CD4-positive, alpha-beta T cell treated with Interleukin-17A for 4 hours (primary cell): ENCODE measurements at regions not wholly inside any gene's neighbourhood (a gene's known extent, or its start where the extent isn't known, plus 50 kb on each side); places are given as distances from the start of the nearest gene placed in this dataset.

Experiments used
- DNase-seq: peaks from one replicate; pipeline ENCODE4 v3.0.0-alpha.2; 2020; ENCODE audit warnings: mixed read lengths

GRCh38 chr16:79493911-79494310 is 106.6 kb downstream of the MAF start:
- DNase-seq: no peak

DNA sequence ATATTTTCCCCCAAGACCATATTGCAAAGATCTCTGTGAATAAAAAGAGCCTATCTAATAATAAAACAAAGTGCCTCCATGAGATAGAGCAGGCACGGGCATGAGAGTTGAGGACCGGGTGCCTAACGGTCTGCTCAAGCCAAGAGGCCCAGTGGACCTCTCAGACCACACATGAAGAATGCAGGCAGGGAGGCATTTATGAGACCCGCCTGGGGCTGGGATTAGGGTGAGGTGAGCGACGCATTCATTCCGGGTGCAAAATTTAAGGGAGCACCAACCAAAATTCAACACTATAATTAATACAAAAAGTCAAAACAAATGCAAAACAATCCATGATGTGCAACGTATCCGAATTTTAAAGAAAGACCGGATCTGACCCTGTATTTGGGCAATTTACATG is 108.5 kb downstream of the MAF start:
- no peak for DNase-seq

GRCh38 chr16:79485020-79485419 is 115.5 kb downstream of the MAF start:
- DNase-seq: no peak

DNA sequence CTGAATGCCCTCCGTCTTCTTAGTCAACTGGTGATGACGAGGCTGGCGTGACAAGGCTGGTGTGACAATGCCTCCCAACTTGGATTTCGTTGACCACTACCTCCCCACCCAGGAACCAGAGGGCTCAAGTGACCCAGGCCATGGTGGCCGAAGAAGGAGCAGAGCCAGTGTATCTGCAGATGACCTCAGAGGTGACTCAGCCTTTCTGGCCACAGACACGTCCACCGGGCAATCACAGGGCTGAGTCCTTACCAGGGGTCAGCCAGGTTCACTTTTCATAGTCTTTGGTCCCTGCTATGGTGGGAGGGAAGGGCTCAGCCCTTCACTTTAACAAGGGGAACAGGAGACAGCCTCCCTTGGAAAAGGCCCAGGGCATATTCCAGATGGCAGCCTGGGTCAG is 116.3 kb downstream of the MAF start:
- DNase-seq: no peak

DNA sequence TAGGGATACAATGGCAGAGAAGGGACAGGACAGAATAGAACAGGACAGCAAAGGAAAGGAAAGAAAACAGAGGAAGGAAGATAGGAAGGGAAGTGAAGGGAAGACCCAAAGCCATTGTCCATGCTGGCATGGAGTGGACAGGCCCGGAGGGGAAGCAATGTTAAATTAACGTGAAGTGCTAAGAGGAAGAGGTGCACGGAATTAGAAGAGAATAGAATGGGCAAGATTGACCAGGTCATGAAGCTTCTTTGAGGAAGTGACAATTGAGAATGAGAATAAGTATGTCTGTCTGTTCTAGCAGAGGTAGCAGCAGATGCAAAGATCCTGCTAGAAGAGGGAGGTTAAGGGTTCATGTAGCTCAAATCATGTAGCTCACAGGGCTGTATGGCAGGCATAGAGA is 117.2 kb downstream of the MAF start:
- DNase-seq: no peak

DNA sequence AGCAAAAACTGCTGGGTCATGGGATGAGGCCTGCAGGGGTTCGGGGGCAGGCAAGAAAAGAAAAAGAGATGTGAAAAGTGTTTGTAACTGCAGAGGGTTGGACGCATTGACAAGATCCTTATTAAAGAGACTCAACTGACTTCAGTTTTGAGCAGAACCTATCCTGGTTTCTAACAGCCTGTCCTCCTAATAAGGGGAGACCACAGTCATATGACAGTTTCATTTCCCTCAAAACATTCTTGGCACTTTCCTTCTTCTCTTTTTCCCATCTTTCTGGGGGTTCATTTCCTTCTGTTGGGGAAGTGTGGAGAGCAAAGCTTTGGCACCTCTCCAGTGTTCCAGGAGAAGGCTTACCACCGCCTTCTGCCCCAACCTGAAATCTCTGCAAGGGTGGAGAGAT is 118.5 kb downstream of the MAF start:
- no peak for DNase-seq

DNA sequence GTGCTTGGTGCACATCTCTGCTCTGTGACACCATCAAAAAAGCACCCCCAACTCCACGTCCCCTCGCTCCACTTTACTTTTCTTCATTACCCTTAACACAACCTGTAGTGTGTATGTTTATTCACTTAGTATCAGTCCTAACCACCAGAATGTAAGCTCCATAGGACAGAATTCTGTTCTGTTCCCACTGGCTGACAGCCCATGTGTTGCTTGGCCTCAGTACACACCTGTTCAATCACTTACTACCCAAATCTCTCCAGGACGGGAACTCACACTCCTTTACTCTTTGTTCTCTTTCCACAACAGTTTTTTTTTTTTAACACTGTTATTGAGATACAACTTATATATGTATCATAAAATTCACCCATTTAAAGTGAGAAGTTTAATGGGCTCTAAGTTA is 119.6 kb downstream of the MAF start:
- no peak for DNase-seq

GRCh38 chr16:79480056-79480455 is 120.5 kb downstream of the MAF start:
- no peak for DNase-seq

- no peak for DNase-seq
Measured at GRCh38 chr16:79476580-79476979, 124.0 kb downstream of the MAF start.

- DNase-seq: no peak
Measured at GRCh38 chr16:79475841-79476240, 124.7 kb downstream of the MAF start.

GRCh38 chr16:79473456-79473855 is 127.1 kb downstream of the MAF start:
- DNase-seq: no peak

DNA sequence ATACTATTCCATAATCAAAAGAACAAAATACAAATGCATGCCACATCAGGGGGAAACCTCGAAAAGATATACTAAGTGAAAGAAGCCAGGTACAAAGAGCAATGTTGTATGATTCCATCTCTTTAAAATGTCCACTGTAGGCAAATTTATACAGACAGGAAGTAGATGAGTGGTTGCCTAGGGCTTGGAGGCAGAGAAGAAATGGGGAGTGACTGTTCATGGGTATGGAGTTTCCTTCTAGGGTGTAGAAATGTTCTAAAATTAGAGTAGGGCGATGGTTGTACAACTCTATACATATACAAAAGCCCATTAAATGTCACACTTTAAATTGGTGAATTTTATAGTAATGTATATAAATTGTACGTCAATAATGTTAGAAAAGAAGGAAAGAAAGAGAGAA is 128.1 kb downstream of the MAF start:
- no peak for DNase-seq

DNA sequence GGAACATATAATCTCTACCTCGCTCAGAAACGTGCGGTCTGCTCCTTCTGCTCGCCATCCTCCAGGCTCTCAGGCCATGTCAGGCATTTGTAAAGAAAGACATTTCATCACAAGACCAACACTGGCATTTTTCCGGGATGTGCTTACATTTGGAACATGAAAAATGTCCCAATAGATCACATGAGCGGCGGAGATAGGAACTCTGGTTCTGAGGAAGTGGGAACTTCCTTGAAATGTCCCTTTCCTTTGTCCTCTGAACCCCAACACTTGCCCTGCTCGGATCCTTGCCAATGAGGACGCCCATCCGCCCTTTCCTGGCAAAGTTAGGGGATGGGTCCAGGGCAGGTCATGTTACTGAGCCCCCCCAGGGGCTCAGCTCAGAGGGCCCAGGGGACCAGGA is 130.5 kb downstream of the MAF start:
- no peak for DNase-seq

DNA sequence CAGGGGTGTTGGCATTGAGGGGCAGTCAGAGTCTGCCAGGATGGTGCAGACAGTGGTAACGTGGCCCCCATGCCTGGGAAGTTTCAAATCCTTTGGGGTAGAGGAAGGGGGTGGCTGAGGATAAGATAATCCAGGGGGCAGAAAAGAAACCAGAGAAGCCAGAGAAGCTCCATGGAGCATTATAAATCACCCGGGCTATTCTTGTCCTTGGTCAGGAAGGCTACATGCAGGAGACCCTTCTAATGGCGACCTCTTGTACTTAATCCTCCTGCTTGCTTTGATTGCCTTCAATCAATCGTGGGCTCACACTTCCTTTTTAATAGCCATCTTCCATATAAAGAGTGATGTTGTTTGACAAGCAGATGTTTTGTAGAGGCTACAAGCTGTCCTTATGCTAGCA is 131.9 kb downstream of the MAF start:
- no peak for DNase-seq

GRCh38 chr16:79468121-79468552 is 132.4 kb downstream of the MAF start:
- no peak for DNase-seq

GRCh38 chr16:79466111-79466510 is 134.4 kb downstream of the MAF start:
- DNase-seq: no peak

GRCh38 chr16:79463841-79464240 is 136.7 kb downstream of the MAF start:
- no peak for DNase-seq

DNA sequence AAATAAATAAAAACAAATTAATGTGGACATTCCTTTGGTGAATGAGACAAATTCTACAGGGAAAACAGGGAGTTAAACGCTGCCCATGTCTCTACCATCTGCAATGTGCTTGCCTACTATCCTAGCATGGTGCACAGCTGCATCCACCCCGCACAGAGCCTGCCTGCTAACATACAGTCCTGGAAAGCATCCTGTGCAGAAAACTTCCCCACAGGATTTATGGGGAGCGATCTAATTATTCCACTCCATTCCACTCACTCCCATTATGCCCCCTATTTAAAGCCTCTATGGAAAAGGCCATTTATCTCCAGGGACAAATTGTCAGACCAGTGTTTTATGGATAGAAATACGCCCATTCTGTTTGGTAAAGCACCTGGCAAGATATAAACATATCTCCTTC is 144.5 kb downstream of the MAF start:
- DNase-seq: no peak

- DNase-seq: no peak
Measured at GRCh38 chr16:79452671-79453070, 147.9 kb downstream of the MAF start.

DNA sequence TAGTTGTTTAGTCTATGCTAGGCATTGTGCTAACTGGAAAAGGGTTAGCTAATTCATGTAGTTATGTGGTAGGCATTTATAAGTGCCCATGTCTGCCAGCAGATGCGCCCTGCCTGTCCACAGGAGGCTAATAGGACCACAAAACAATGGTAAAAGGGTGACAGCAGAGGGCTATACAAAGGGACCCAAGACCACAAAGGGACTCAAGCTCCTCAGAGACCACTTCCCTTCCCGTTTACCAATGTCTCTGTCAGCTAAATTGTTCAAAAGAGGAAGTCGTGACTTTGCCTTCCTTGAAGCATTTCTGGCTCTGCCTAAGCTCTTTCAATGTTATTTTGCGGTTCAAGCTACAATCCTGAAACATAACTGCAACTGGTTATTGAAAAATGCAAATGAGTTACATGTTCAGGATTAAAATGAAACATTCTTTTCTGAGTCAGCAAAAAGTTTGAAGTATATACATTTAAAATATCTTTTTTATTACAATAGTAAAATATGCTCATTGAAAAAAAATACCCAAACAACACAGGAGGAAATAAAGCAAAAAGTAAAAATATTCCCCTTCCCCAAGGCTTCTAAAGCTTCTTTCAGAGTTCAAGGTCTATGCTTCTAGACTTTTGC is 149.2 kb downstream of the MAF start:
- no peak for DNase-seq

DNA sequence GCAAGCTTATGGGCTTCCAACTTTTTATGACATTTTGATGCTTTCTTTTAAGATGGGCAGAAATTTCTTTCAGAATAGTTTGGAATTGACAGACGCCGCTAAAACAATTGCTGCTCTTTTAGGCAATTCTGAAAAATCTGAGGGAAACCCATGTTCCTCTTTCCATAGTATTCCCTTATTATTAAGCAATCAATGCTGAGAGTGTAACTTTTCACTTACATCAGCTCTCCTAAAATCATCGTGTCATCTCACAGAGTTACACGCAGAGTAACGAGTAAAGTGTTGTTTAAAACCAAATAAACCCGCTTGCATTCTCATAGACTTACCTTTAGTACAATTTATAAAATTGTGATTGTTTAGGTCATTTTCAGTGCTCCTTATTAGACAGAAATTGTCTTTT is 150.6 kb downstream of the MAF start:
- no peak for DNase-seq

GRCh38 chr16:79449067-79449769 is 151.3 kb downstream of the MAF start:
- DNase-seq: no peak

GRCh38 chr16:79444572-79444971 is 156.0 kb downstream of the MAF start:
- no peak for DNase-seq

- no peak for DNase-seq
Measured at GRCh38 chr16:79439901-79440300, 160.6 kb downstream of the MAF start.
